ENCODE measurements at regions not wholly inside any gene's neighbourhood (a gene's known extent, or its start where the extent isn't known, plus 50 kb on each side); places are given as distances from the start of the nearest gene placed in this dataset.

- TF ChIP-seq CTCF (conservative IDR thresholded peaks at IDR 0.05; ENCODE audit: low read depth, low read length), result no peak
- no peak for DNase-seq (ENCODE audit: low read depth)
- no peak overlapping the region for H3K4me3 ChIP-seq (ENCODE audit: low read depth, low read length)
Observed at GRCh38 chr21:20260124-20260523, 738.1 kb upstream of the NCAM2 start.

- no peak for TF ChIP-seq CTCF (conservative IDR thresholded peaks at IDR 0.05; ENCODE audit: low read depth, low read length)
- no peak overlapping the region for H3K4me3 ChIP-seq (ENCODE audit: low read depth, low read length)
- no peak for DNase-seq (ENCODE audit: low read depth)
Observed at GRCh38 chr21:20261364-20261763, 736.8 kb upstream of the NCAM2 start.

- H3K4me3 ChIP-seq (ENCODE audit: low read depth, low read length), result no peak overlapping the region
- no peak for TF ChIP-seq CTCF (conservative IDR thresholded peaks at IDR 0.05; ENCODE audit: low read depth, low read length)
- DNase-seq (ENCODE audit: low read depth), result no peak
Observed at GRCh38 chr21:20265707-20266440, 732.3 kb upstream of the NCAM2 start.

GRCh38 chr21:20266441-20266710 lies 731.8 kb upstream of the NCAM2 start:
- TF ChIP-seq CTCF (conservative IDR thresholded peaks at IDR 0.05; ENCODE audit: low read depth, low read length), result no peak
- DNase-seq (ENCODE audit: low read depth), result no peak
- H3K4me3 ChIP-seq (ENCODE audit: low read depth, low read length), result no peak overlapping the region

GRCh38 chr21:20270365-20271055 lies 727.7 kb upstream of the NCAM2 start:
- no peak overlapping the region for H3K4me3 ChIP-seq (ENCODE audit: low read depth, low read length)
- no peak for DNase-seq (ENCODE audit: low read depth)
- no peak for TF ChIP-seq CTCF (conservative IDR thresholded peaks at IDR 0.05; ENCODE audit: low read depth, low read length)

GRCh38 chr21:20272791-20273362 lies 725.3 kb upstream of the NCAM2 start:
- no peak for TF ChIP-seq CTCF (conservative IDR thresholded peaks at IDR 0.05; ENCODE audit: low read depth, low read length)
- H3K4me3 ChIP-seq (ENCODE audit: low read depth, low read length), result no peak overlapping the region
- no peak for DNase-seq (ENCODE audit: low read depth)

Measured in epithelial cell of proximal tubule (primary cell).